Skeletal muscle tissue (tissue), 3 donors: ENCODE measurements at regions not wholly inside any gene's neighbourhood (a gene's known extent, or its start where the extent isn't known, plus 50 kb on each side); places are given as distances from the start of the nearest gene placed in this dataset.

Experiments
- H3K27ac ChIP-seq: one replicate; pipeline ENCODE4 v1.7.0; 2013; ENCODE audit warnings: mild to moderate bottlenecking, low read depth, low read length, inconsistent platforms
- H3K27me3 ChIP-seq, 3 donors: one replicate each; pipeline ENCODE4 v1.7.0; 2013; ENCODE audit warnings: low read length in 3 of 3; ENCODE audit not compliant: control insufficient read depth in 3 of 3, insufficient read depth in 3 of 3
- H3K36me3 ChIP-seq, 3 donors: one replicate each; pipeline ENCODE4 v1.7.0; 2013; ENCODE audit warnings: low read length in 3 of 3; ENCODE audit not compliant: control insufficient read depth in 3 of 3, insufficient read depth in 3 of 3
- H3K4me1 ChIP-seq, 3 donors: one replicate each; pipeline ENCODE4 v1.7.0; 2013; ENCODE audit warnings: low read length in 3 of 3, mild to moderate bottlenecking in 3 of 3; ENCODE audit not compliant: control insufficient read depth in 3 of 3, insufficient read depth in 3 of 3
- H3K4me3 ChIP-seq, 3 donors: one replicate each; pipeline ENCODE4 v1.7.0; 2013; ENCODE audit warnings: low read length in 3 of 3
- H3K9ac ChIP-seq, 3 donors: one replicate each; pipeline ENCODE4 v1.7.0; 2013; ENCODE audit warnings: low read length in 3 of 3, mild to moderate bottlenecking in 3 of 3, moderate library complexity in 2 of 3, low read depth in 1 of 3
- H3K9me3 ChIP-seq, 3 donors: one replicate each; pipeline ENCODE4 v1.7.0; 2013; ENCODE audit warnings: low read length in 3 of 3; ENCODE audit not compliant: control insufficient read depth in 3 of 3
- donor health status: Osteomylitis.

DNA sequence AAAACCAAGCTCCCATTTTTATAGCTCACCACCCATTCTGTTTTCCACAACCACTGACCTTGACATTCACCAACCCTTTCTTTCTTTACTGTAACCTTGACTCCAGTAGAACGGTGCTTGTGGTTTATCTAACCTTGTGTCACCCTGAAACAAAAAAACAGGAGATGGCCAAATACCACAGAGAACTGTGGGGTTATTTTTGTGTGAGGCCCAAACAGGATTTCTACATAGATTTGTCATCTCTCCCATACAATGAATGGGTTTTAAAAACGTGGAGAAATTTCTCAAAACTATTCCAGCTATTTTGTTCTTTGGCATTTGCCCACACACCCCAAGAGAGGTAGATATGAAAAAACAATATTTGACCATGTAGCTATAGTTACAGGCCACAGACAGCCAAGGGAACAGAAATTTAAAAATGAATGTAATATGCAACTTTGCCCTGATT lies 231.3 kb upstream of the TANK start:
- no peak overlapping the region for H3K4me3 ChIP-seq
- no peak overlapping the region for H3K9ac ChIP-seq

DNA sequence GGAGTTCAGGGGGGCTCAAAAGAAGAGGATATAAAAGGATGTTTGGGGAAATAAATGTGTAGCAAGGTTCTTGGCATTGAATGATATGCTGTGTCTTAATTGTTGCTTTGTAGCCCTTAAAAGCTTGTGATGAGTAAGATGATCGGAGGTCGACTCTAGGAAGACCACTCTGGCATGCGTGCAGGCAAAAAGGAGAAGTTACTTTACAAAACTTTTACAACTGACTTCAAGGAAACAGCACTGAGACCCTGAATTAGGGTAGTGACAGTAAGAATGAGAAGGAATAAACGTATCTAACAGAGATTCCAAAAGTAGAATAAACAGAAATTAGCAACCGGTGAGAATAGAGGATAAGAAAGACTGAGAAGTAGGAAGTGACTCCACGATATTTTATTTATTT lies 228.7 kb upstream of the TANK start:
- H3K9me3 ChIP-seq, result no peaks in the 10 kb centered on the region
- H3K27ac ChIP-seq, result no peak overlapping the region
- H3K4me1 ChIP-seq, result no peaks in the 10 kb centered on the region
- no peak overlapping the region for H3K9ac ChIP-seq
- no peaks in the 10 kb centered on the region for H3K36me3 ChIP-seq
- H3K27me3 ChIP-seq, result no peaks in the 10 kb centered on the region
- no peak overlapping the region for H3K4me3 ChIP-seq

More for the DNA sequence above, 231.3 kb upstream of the TANK start:
- H3K9me3 ChIP-seq, result no peaks in the 10 kb centered on the region
- peak overlapping the region; percentile 4 for H3K27ac ChIP-seq
- H3K27me3 ChIP-seq, result no peaks in the 10 kb centered on the region
- H3K36me3 ChIP-seq, result no peaks in the 10 kb centered on the region
- peaks cover 0 to 5% (median 0%) of the 10 kb centered on the region in 3 donors for H3K4me1 ChIP-seq

DNA sequence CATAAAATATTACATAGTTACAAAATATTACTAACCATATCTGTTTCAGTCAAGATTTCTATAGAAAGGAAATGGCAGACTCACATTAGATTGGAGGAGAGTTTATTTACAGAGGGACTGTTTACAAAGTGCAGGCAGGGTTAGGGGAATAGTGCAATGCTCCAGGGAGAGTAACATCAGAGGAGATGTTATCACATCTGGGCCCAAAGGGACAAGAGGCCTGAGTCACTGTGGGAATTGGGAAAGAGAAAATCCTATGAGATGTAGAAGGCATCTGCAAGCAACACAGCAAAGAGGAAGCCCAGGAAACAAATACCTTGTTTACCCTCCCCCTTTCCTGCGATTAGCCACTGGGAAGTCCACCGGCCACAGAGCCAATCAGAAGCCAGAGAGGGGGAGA lies 227.3 kb upstream of the TANK start:
- no peak overlapping the region for H3K27ac ChIP-seq
- no peaks in the 10 kb centered on the region for H3K27me3 ChIP-seq
- H3K4me3 ChIP-seq, result no peak overlapping the region
- H3K36me3 ChIP-seq, result no peaks in the 10 kb centered on the region
- H3K4me1 ChIP-seq, result no peaks in the 10 kb centered on the region
- H3K9ac ChIP-seq, result no peak overlapping the region
- H3K9me3 ChIP-seq, result no peaks in the 10 kb centered on the region

DNA sequence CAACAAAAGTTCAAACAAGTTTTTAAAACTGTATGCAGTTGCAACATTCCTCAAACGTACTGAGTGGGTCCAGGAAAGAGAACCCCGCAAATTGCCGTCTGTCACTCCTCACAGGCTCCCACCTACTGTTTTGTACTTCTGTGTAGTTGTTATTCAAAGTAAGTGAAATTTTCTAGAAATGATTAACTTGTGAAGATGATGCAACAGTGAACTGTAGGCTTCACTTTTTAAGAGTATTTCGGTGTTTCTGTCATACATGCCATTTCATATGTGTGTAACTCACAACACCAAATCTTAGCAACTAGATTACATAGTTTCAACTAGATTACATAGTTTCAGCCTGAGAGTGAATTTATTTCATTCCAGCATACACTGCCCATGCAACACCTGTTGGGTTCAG lies 226.0 kb upstream of the TANK start:
- no peak overlapping the region for H3K27ac ChIP-seq
- no peaks in the 10 kb centered on the region for H3K36me3 ChIP-seq
- no peak overlapping the region for H3K9ac ChIP-seq

DNA sequence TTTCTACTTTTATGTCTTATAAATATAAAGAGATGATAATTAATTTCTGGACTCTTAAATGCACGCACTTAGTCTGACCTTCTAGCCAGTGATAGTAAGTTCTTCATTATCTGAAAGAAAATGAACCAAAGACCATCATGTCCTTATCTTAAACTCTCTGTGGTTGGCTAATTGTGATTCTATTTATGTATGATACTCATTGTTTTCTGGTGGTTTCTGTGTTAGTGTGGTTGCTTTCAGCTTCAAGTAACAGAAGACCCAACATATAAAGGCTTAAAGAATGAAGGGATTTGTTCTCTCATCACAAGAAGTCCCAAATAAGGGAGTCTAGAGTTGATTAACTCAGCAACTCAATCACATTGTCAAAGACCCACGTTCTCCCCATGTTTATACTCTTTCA lies 225.2 kb upstream of the TANK start:
- Histone ChIP-seq H3K4me1 (no peaks in the 10 kb centered on the region), H3K4me3 (no peak overlapping the region), H3K27ac (no peak overlapping the region), H3K27me3 (no peaks in the 10 kb centered on the region), H3K9ac (no peak overlapping the region), H3K9me3 (no peaks in the 10 kb centered on the region), H3K36me3 (no peaks in the 10 kb centered on the region)

More for the DNA sequence above, 226.0 kb upstream of the TANK start:
- H3K4me3 ChIP-seq, result no peak overlapping the region
- no peaks in the 10 kb centered on the region for H3K27me3 ChIP-seq
- no peaks in the 10 kb centered on the region for H3K9me3 ChIP-seq
- no peaks in the 10 kb centered on the region for H3K4me1 ChIP-seq

DNA sequence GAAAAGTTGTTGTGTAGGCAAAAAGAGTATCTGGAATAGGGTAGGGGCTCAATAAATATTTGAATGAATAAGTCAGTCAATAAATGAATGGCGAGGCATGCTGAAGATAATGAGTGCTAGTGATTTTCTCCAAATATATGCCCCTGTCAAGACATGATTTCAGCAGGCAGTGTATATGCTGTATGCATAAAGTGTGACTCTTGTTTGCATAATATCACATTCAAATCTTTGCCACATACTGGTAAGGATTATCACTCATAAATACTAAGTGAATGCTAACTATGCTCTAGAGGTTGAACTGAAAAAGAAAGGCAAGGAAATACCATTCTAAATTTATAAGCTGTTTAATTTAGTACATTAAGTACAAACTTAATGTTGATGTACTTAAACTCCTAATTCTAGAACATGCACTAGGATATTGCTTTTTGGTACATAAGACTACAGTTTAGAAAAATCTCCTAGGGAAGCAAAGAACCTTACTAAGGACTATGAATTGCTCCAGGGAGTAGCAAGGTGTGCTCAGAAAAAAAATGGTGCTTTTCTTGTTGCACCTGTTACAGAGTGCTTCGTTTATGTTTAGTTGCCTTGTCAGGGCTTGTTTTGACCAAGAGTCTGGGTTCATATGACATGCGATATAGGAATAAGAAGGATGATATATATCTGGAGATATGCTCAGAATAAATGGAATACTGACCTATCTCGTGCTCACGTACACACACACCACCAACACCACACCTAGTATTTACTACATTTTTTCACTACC lies 224.0 kb upstream of the TANK start:
- H3K36me3 ChIP-seq, result no peaks in the 10 kb centered on the region
- H3K9me3 ChIP-seq, result no peaks in the 10 kb centered on the region

DNA sequence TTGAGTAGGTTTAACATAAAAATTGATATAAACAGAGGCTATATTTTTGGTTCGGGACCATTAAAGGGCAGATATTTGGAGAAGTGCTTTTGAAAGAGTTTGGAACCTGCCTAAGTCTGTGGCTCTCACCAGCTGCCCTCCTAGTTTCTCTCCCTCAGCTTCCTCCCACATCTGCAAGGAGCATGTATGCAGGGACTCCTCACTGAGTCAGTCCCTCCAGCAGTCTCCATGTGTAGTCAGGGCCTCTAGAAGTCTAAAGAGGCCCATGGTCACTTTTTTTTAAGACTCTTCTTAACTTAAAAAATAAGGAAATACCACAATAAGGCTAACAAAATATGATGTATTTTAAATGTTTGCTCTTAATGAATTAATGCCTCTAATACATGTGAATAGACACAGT lies 220.0 kb upstream of the TANK start:
- no peaks in the 10 kb centered on the region for H3K36me3 ChIP-seq
- H3K9me3 ChIP-seq, result no peaks in the 10 kb centered on the region
- no peak overlapping the region for H3K27ac ChIP-seq
- H3K9ac ChIP-seq, result no peak overlapping the region
- peaks cover 0 to 6% (median 0%) of the 10 kb centered on the region in 3 donors for H3K4me1 ChIP-seq
- no peaks in the 10 kb centered on the region for H3K27me3 ChIP-seq
- H3K4me3 ChIP-seq, result no peak overlapping the region

More for the DNA sequence above, 224.0 kb upstream of the TANK start:
- no peak overlapping the region for H3K9ac ChIP-seq
- no peak overlapping the region for H3K4me3 ChIP-seq
- H3K4me1 ChIP-seq, result no peaks in the 10 kb centered on the region
- H3K27ac ChIP-seq, result no peak overlapping the region
- H3K27me3 ChIP-seq, result no peaks in the 10 kb centered on the region

DNA sequence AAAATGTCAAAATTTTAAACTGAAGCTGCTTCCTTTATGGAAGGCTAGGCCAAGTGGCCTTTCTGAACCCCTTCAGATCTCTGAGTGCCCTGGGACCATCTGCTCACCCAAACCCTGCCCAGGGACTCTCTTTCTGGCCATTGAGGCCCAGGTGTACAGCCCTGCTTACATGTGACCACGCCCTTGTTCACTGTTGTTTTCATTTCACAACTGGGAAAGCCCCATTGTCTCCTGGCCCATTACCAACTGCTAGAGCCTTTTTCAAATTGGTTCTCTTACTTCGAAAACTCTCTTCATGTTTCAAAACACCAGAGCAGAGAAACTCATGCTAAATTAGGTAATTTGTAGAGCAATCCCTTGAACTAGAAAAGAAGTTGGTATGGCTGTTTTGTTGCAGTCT lies 219.5 kb upstream of the TANK start:
- Histone ChIP-seq H3K27ac (no peak overlapping the region), H3K36me3 (no peaks in the 10 kb centered on the region), H3K27me3 (no peaks in the 10 kb centered on the region), H3K4me1 (peaks cover 0 to 6% (median 0%) of the 10 kb centered on the region in 3 donors), H3K4me3 (no peak overlapping the region), H3K9ac (no peak overlapping the region), H3K9me3 (no peaks in the 10 kb centered on the region)

DNA sequence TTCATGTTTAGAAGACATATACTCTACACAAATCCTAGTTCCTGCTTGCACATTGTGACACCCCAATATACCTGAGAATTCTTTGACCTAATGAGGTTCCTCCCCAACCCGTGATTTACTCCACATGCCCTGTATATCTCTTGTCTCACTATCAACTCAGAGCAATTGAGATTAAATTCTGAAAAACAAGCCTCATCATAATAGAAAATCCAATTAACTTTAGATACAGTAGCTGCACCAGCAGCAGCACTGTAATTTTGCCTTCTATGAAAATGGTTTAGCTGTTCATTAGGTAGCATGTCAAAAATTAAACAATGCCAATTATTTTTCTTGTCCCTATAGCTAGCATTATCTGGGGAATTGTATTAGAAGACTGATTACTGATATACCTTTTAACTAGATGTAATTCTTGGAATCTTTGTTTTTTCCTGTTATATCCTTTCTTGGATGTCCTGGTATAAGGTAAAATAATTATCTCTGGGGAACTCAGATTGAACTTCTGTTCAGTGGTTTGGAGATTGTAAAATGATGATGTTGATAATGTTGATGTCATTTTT lies 218.9 kb upstream of the TANK start:
- no peaks in the 10 kb centered on the region for H3K9me3 ChIP-seq
- H3K4me1 ChIP-seq, result peaks cover 0 to 6% (median 0%) of the 10 kb centered on the region in 3 donors
- H3K36me3 ChIP-seq, result no peaks in the 10 kb centered on the region
- no peaks in the 10 kb centered on the region for H3K27me3 ChIP-seq
- H3K27ac ChIP-seq, result no peak overlapping the region
- no peak overlapping the region for H3K4me3 ChIP-seq
- no peak overlapping the region for H3K9ac ChIP-seq

DNA sequence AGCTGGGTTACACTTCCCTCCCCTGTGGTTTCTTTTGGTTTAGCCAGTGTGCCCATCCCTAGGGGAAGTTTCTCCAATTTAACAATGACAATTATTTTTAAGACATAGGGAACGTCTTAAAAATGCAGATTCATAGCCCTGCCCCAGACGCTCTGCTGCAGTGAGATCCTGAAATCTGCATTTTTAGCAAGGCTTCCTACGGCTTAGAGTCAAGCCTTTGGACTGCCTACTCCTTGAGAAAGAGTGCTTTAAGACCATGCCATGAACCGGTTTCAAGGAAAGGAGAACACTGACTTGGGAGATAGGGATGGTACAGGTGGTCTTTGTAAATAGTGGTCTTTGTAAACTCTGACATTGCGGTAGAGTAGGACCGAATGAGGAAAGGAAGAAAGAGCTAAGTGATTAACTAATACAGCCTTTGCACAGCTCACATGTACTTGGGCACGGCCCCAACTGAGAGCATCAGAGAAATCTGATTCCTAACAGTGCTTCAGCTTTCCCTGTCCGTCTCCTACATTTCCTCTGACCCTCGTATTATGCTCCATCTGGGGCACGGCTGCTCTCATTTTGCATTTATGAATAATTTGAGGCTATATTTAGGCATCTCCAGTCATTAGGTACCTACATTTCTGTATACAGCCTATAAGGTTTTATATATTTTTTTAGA lies 217.6 kb upstream of the TANK start:
- Histone ChIP-seq H3K4me3 (no peak overlapping the region), H3K27me3 (no peaks in the 10 kb centered on the region), H3K4me1 (peaks cover 0 to 6% (median 0%) of the 10 kb centered on the region in 3 donors), H3K27ac (no peak overlapping the region), H3K36me3 (no peaks in the 10 kb centered on the region), H3K9me3 (no peaks in the 10 kb centered on the region), H3K9ac (no peak overlapping the region)
